ENCODE measurements at regions not wholly inside any gene's neighbourhood (a gene's known extent, or its start where the extent isn't known, plus 50 kb on each side); places are given as distances from the start of the nearest gene placed in this dataset.

GRCh38 chr4:174422893-174423256, 99.4 kb downstream of the HPGD start:
- no peak for TF ChIP-seq CTCF (IDR thresholded peaks at IDR 0.05; ENCODE audit: low read depth, low read length, missing input control)
- TF ChIP-seq RXRA (IDR thresholded peaks at IDR 0.05), result no peak
- TF ChIP-seq FOXA1 (IDR thresholded peaks at IDR 0.05), result no peak
- TF ChIP-seq ATF3 (IDR thresholded peaks at IDR 0.05), result no peak
- no peak for TF ChIP-seq MAX (IDR thresholded peaks at IDR 0.05)

Measured in liver (tissue), 3 donors.